CD14-positive monocyte (primary cell): ENCODE measurements at regions not wholly inside any gene's neighbourhood (a gene's known extent, or its start where the extent isn't known, plus 50 kb on each side); places are given as distances from the start of the nearest gene placed in this dataset.

Source experiments
- DNase-seq, 3 donors: peaks; one replicate each; pipeline ENCODE4 v3.0.0-alpha.2; 2011 to 2022
- H2AFZ ChIP-seq: 2 replicates; pipeline ENCODE4 v1.6.0; 2012; ENCODE audit warnings: mild to moderate bottlenecking, low read depth, low read length, inconsistent platforms; ENCODE audit not compliant: insufficient read depth, poor library complexity, severe bottlenecking
- H3K27ac ChIP-seq, 2 donors: 1 replicate in 1 of 2; 2 replicates in 1 of 2; pipeline ENCODE4 v1.5.1; 2012 to 2013; ENCODE audit warnings: low read length in 2 of 2, control low read depth in 1 of 2, inconsistent platforms in 1 of 2, low read depth in 1 of 2, mild to moderate bottlenecking in 1 of 2
- H3K27me3 ChIP-seq, 2 donors: one replicate each; pipeline versions ENCODE4 v1.6.0 to v1.6.1; 2011 to 2013; ENCODE audit warnings: low read length in 2 of 2; ENCODE audit not compliant: control insufficient read depth in 2 of 2, insufficient read depth in 2 of 2
- H3K36me3 ChIP-seq, 2 donors: replicated peaks in 1 of 2; 1 replicate in 1 of 2; 2 replicates in 1 of 2; pipeline versions ENCODE4 v1.5.1 to v1.6.1; 2012 to 2013; ENCODE audit warnings: low read length in 2 of 2, control low read depth in 1 of 2, inconsistent platforms in 1 of 2, mild to moderate bottlenecking in 1 of 2; ENCODE audit not compliant: insufficient read depth in 2 of 2, control insufficient read depth in 1 of 2
- H3K4me1 ChIP-seq, 2 donors: 1 replicate in 1 of 2; 2 replicates in 1 of 2; pipeline versions ENCODE4 v1.5.1 to v1.6.1; 2012 to 2013; ENCODE audit warnings: low read length in 2 of 2, control low read depth in 1 of 2, inconsistent platforms in 1 of 2, mild to moderate bottlenecking in 1 of 2, moderate library complexity in 1 of 2; ENCODE audit not compliant: insufficient read depth in 2 of 2, control insufficient read depth in 1 of 2
- H3K4me2 ChIP-seq: replicated peaks from 2 replicates; pipeline ENCODE3; 2012; ENCODE audit warnings: low read length, moderate library complexity, mild to moderate bottlenecking; ENCODE audit not compliant: poor library complexity, severe bottlenecking; ENCODE audit errors: extremely low read depth
- H3K4me3 ChIP-seq, 3 experiments: fragments of 200-600 bp in 1 of 3; sonication (generic) in 1 of 3; replicated peaks in 1 of 3; 1 replicate in 2 of 3; 2 replicates in 1 of 3; pipeline ENCODE4 v1.5.1; 2011 to 2013; ENCODE audit warnings: low read length in 3 of 3, mild to moderate bottlenecking in 3 of 3, control low read depth in 2 of 3, low read depth in 2 of 3, inconsistent platforms in 1 of 3, moderate library complexity in 1 of 3
- H3K79me2 ChIP-seq: 2 replicates; pipeline ENCODE4 v1.6.0; 2012; ENCODE audit warnings: mild to moderate bottlenecking, control low read depth, inconsistent platforms, low read length, moderate library complexity; ENCODE audit not compliant: insufficient read depth
- H3K9ac ChIP-seq: 2 replicates; pipeline ENCODE4 v1.6.0; 2017; ENCODE audit warnings: low read length, mild to moderate bottlenecking; ENCODE audit not compliant: insufficient read depth, poor library complexity, severe bottlenecking
- H3K9me3 ChIP-seq, 2 donors: replicated peaks in 1 of 2; 1 replicate in 1 of 2; 2 replicates in 1 of 2; pipeline versions ENCODE4 v1.5.1 to v1.6.1; 2012 to 2013; ENCODE audit warnings: low read length in 2 of 2, control low read depth in 1 of 2; ENCODE audit not compliant: control insufficient read depth in 1 of 2, insufficient read depth in 1 of 2
- H4K20me1 ChIP-seq: 2 replicates; pipeline ENCODE4 v1.6.0; 2012; ENCODE audit warnings: mild to moderate bottlenecking, low read length, control low read depth, moderate library complexity; ENCODE audit not compliant: insufficient read depth
- H3K27ac Mint-ChIP-seq, 7 donors: one replicate each; pipeline ENCODE4 v1.8.0; 2020; ENCODE audit warnings: mild to moderate bottlenecking in 7 of 7, mixed read lengths in 7 of 7, moderate library complexity in 6 of 7, inconsistent platforms in 2 of 7
- H3K27me3 Mint-ChIP-seq, 3 donors: one replicate each; pipeline ENCODE4 v1.8.0; 2021 to 2022; ENCODE audit warnings: low read depth in 3 of 3, mild to moderate bottlenecking in 3 of 3, mixed read lengths in 3 of 3, moderate library complexity in 3 of 3, inconsistent platforms in 1 of 3
- H3K36me3 Mint-ChIP-seq, 2 donors: one replicate each; pipeline ENCODE4 v1.8.0; 2020; ENCODE audit warnings: mixed read lengths in 2 of 2, inconsistent platforms in 1 of 2, mild to moderate bottlenecking in 1 of 2
- H3K4me1 Mint-ChIP-seq: one replicate; pipeline ENCODE4 v1.8.0; 2020; ENCODE audit warnings: mild to moderate bottlenecking, mixed read lengths
- H3K4me3 Mint-ChIP-seq, 2 donors: one replicate each; pipeline ENCODE4 v1.8.0; 2020; ENCODE audit warnings: mild to moderate bottlenecking in 2 of 2, mixed read lengths in 2 of 2, moderate library complexity in 1 of 2
- H3K9me3 Mint-ChIP-seq, 7 donors: one replicate each; pipeline ENCODE4 v1.8.0; 2020 to 2022; ENCODE audit warnings: mixed read lengths in 7 of 7, mild to moderate bottlenecking in 6 of 7, moderate library complexity in 6 of 7, inconsistent platforms in 2 of 7
- WGBS: methylation state at CpG from one replicate; pipeline ENCODE4 v1.1.5; 2013; ENCODE audit warnings: missing lambda C conversion rate; ENCODE audit not compliant: insufficient coverage; 5-methylcytosine and 5-hydroxymethylcytosine counted together
- intact Hi-C, 2 donors: fragments of 100-400 bp; cut with micrococcal nuclease; formaldehyde crosslinking; loops; one replicate each; pipeline versions ENCODE4 v1.15.0 to v1.15.1; 2023
- TF ChIP-seq, protein P1 (sequence below): fragments of 200-600 bp; IDR thresholded peaks from one replicate; pipeline ENCODE4 v1.8.0; 2022; ENCODE audit warnings: antibody characterized with exemption, mild to moderate bottlenecking

DNA sequence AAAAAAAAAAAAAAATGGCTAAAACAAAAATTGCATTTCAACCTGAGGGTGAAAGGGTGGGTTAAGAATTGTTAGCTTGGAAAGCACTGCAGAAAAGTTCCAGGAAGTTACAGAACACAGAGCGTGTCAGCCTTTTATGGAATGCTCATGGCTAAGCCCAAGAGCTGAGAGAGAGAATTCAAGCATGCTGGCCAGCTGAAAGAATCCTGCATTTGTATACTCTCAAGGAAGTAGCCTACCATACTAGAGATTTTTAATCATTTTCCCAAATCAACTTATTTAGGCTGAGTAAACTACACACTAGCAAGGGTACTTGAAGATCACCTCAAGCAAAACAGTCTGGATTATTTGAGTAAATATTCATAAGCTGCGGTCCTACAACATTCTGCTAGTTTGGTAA is 153.9 kb downstream of the KCNJ2 start:
- H3K4me3 Mint-ChIP-seq, result no peak overlapping the region
- WGBS, result 100% methylated on average over 1 of the region's 2 CpGs

DNA sequence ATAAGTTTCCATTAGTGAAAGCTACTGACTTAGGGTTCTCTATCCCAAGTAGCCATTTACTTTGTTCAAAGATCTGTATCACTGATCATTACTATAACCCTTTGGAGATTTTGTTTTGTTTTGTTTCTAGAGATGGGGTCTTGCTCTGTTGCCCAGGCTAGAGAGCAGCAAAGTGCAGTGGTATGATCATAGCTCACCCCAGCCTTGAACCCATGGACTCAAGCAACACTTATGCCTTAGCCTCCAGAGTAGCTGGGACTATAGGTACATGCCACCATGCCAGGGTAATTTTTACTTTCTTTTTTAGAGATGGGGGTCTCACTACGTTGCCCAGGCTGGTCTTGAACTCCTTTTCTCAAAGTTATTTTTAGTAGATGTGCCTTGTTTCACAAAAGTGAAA is 154.7 kb downstream of the KCNJ2 start:
- Histone ChIP-seq H3K27ac (no peak overlapping the region), H4K20me1 (no peaks in the 10 kb centered on the region), H3K79me2 (no peaks in the 10 kb centered on the region), H3K9me3 (no peaks in the 10 kb centered on the region), H3K4me3 (no peak overlapping the region), H3K36me3 (no peaks in the 10 kb centered on the region), H2AFZ (no peak overlapping the region), H3K4me1 (peaks cover 4 to 6% of the 10 kb centered on the region in 2 donors), H3K4me2 (no peak overlapping the region), H3K9ac (no peak overlapping the region), H3K27me3 (no peaks in the 10 kb centered on the region)
- DNase-seq, result no peak
- H3K4me1 Mint-ChIP-seq, result peaks cover 5% of the 10 kb centered on the region
- no peak overlapping the region for H3K4me3 Mint-ChIP-seq
- H3K36me3 Mint-ChIP-seq, result no peaks in the 10 kb centered on the region
- WGBS, result no CpG with 5 or more reads among the region's 1 CpG
- intact Hi-C loops, result no loop called here
- TF ChIP-seq, protein P1, sequence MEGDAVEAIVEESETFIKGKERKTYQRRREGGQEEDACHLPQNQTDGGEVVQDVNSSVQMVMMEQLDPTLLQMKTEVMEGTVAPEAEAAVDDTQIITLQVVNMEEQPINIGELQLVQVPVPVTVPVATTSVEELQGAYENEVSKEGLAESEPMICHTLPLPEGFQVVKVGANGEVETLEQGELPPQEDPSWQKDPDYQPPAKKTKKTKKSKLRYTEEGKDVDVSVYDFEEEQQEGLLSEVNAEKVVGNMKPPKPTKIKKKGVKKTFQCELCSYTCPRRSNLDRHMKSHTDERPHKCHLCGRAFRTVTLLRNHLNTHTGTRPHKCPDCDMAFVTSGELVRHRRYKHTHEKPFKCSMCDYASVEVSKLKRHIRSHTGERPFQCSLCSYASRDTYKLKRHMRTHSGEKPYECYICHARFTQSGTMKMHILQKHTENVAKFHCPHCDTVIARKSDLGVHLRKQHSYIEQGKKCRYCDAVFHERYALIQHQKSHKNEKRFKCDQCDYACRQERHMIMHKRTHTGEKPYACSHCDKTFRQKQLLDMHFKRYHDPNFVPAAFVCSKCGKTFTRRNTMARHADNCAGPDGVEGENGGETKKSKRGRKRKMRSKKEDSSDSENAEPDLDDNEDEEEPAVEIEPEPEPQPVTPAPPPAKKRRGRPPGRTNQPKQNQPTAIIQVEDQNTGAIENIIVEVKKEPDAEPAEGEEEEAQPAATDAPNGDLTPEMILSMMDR, result no peak
- H3K27me3 Mint-ChIP-seq, result no peaks in the 10 kb centered on the region
- no peaks in the 10 kb centered on the region for H3K9me3 Mint-ChIP-seq
- H3K27ac Mint-ChIP-seq, result no peak overlapping the region

More for the DNA sequence above, 153.9 kb downstream of the KCNJ2 start:
- Histone ChIP-seq H4K20me1 (no peaks in the 10 kb centered on the region), H3K27ac (no peak overlapping the region), H3K4me2 (no peak overlapping the region), H3K9me3 (no peaks in the 10 kb centered on the region), H3K4me1 (peaks cover 4 to 6% of the 10 kb centered on the region in 2 donors), H2AFZ (no peak overlapping the region), H3K36me3 (no peaks in the 10 kb centered on the region), H3K9ac (no peak overlapping the region), H3K27me3 (no peaks in the 10 kb centered on the region), H3K79me2 (no peaks in the 10 kb centered on the region), H3K4me3 (no peak overlapping the region)
- intact Hi-C loops, result no loop called here
- Mint-ChIP-seq H3K27me3 (no peaks in the 10 kb centered on the region), H3K36me3 (no peaks in the 10 kb centered on the region), H3K4me1 (peaks cover 5% of the 10 kb centered on the region), H3K9me3 (no peaks in the 10 kb centered on the region), H3K27ac (peak overlapping the region in 1 of 7 donors; percentile 11)
- DNase-seq, result no peak
- TF ChIP-seq, protein P1, result no peak
